ENCODE measurements at regions not wholly inside any gene's neighbourhood (a gene's known extent, or its start where the extent isn't known, plus 50 kb on each side); places are given as distances from the start of the nearest gene placed in this dataset.

DNA sequence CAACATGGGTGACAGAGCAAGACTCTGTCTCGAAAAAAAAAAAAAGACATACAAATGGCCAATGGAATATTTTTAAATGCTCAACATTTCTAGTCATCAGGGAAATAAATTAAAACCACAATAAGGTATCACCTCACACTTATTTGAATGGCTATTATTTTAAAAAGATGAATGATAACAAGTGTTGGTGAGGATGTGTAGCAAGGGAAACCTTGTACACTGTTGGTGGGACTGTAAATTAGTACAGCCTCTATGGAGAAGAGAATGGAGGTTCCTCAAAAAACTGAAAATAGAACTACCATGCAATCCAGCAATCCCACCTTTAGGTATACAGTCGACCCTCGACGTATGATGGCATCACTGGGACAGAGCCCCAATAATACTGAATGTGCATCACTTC, 65.4 kb upstream of the DIP2C start:
- TF ChIP-seq, protein P1, sequence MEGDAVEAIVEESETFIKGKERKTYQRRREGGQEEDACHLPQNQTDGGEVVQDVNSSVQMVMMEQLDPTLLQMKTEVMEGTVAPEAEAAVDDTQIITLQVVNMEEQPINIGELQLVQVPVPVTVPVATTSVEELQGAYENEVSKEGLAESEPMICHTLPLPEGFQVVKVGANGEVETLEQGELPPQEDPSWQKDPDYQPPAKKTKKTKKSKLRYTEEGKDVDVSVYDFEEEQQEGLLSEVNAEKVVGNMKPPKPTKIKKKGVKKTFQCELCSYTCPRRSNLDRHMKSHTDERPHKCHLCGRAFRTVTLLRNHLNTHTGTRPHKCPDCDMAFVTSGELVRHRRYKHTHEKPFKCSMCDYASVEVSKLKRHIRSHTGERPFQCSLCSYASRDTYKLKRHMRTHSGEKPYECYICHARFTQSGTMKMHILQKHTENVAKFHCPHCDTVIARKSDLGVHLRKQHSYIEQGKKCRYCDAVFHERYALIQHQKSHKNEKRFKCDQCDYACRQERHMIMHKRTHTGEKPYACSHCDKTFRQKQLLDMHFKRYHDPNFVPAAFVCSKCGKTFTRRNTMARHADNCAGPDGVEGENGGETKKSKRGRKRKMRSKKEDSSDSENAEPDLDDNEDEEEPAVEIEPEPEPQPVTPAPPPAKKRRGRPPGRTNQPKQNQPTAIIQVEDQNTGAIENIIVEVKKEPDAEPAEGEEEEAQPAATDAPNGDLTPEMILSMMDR (IDR thresholded peaks at IDR 0.05; ENCODE audit: insufficient read depth, low read length, missing control alignments): no peak
- ChIA-PET CTCF (interaction anchor here (1.6 kb wide), 1 partner anchor 245 kb away, joined by 3 read pairs; no protein-coding TSS in a partner anchor), POLR2A (no interaction called here)
- DNase-seq (ENCODE audit: low read depth, low spot score): no peak
- H3K4me3 ChIP-seq (ENCODE audit: low read depth, low read length): no peak overlapping the region

DNA sequence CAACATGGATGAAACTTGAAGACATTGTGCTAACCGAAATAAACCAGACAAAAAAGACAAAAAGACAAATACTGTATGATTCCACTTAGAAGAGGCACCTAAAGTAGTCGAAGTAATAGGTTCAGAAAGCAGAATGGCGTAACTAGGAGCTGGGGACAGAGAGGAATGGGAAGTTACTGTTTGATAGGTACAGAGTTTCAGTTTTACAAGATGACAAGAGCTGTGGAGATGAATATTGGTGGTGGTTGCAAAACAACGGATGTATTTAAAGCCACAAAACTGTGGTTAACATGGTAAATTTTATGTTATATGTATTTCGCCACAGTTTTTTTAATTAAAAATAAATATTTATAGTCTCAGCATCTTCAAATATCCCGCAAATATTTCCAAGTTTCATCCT, 64.1 kb upstream of the DIP2C start:
- TF ChIP-seq, protein P1 (IDR thresholded peaks at IDR 0.05; ENCODE audit: insufficient read depth, low read length, missing control alignments): no peak
- POLR2A ChIA-PET: no interaction called here
- no peak overlapping the region for H3K4me3 ChIP-seq (ENCODE audit: low read depth, low read length)
- DNase-seq (ENCODE audit: low read depth, low spot score): no peak
- CTCF ChIA-PET: interaction anchor here (1.6 kb wide), 1 partner anchor 243 kb away, joined by 3 read pairs; no protein-coding TSS in a partner anchor

DNA sequence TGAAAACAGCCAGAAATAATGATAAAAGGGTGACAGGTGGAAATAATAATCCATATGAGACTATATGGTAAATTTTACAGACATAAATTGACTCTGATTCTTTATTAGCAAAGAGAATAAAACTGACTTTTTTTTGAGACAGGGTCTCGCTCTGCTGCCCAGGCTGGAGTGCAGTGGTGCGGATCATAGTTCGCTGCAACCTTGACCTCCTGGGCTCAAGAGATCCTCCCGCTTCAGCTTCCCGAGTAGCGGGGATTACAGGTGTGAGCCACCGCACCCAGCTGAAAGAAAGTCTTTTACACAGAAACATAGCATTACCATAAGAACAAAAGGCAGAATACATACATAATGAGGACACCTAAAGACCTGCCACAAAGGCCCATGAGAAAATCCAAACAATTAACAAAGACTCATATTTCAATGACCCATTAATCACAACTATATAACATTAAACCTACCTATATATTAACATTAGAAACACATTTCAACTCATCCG, 51.5 kb upstream of the DIP2C start:
- DNase-seq (ENCODE audit: low read depth, low spot score): no peak
- CTCF ChIA-PET: no interaction called here
- TF ChIP-seq, protein P1 (IDR thresholded peaks at IDR 0.05; ENCODE audit: insufficient read depth, low read length, missing control alignments): no peak
- POLR2A ChIA-PET: no interaction called here
- H3K4me3 ChIP-seq (ENCODE audit: low read depth, low read length): no peak overlapping the region

DNA sequence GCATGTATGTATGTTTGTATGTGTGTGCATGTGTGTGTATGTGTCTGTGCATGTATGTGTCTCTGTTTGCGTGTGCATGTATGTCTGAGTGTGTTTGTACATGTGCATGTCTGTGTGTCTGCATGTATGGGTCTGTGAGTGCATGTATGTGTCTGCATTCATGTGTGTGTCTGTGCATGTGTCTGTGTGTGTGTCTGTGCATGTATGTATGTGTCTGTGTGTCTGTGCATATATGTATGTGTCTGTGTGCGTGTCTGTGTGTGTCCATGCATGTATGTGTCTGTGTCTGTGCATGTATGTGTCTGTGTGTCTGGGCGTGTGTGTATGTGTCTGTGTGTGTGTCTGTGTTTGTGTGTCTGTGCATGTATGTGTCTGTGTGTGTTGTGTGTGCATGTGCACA, 49.9 kb upstream of the DIP2C start:
- TF ChIP-seq, protein P1 (IDR thresholded peaks at IDR 0.05; ENCODE audit: insufficient read depth, low read length, missing control alignments): no peak
- ChIA-PET POLR2A (no interaction called here), CTCF (no interaction called here)
- DNase-seq (ENCODE audit: low read depth, low spot score): no peak
- H3K4me3 ChIP-seq (ENCODE audit: low read depth, low read length): no peak overlapping the region
